ENCODE measurements at regions not wholly inside any gene's neighbourhood (a gene's known extent, or its start where the extent isn't known, plus 50 kb on each side); places are given as distances from the start of the nearest gene placed in this dataset.

- no peak for ATAC-seq
- 60 to 68% methylated on average over 4 of the region's 4 CpGs for WGBS, 2 donors
- no peaks in the 10 kb centered on the region for H3K4me1 ChIP-seq
- DNase-seq = no peak
- no peak overlapping the region for H3K4me3 ChIP-seq
- intact Hi-C loops (cut with DNase I) = loop anchor here in 2 of 3 donors (5.0 to 10.0 kb wide), 4 partner anchors 270 to 795 kb away; partner anchors contain the start of gene SEMA6D (in 1 of the 2)
- no peaks in the 10 kb centered on the region for H3K36me3 ChIP-seq
- H3K27ac ChIP-seq = no peak overlapping the region
- no peaks in the 10 kb centered on the region for H3K9me3 ChIP-seq
- no peak for FAIRE-seq
- H3K27me3 ChIP-seq = no peaks in the 10 kb centered on the region
- TF ChIP-seq, protein P1, sequence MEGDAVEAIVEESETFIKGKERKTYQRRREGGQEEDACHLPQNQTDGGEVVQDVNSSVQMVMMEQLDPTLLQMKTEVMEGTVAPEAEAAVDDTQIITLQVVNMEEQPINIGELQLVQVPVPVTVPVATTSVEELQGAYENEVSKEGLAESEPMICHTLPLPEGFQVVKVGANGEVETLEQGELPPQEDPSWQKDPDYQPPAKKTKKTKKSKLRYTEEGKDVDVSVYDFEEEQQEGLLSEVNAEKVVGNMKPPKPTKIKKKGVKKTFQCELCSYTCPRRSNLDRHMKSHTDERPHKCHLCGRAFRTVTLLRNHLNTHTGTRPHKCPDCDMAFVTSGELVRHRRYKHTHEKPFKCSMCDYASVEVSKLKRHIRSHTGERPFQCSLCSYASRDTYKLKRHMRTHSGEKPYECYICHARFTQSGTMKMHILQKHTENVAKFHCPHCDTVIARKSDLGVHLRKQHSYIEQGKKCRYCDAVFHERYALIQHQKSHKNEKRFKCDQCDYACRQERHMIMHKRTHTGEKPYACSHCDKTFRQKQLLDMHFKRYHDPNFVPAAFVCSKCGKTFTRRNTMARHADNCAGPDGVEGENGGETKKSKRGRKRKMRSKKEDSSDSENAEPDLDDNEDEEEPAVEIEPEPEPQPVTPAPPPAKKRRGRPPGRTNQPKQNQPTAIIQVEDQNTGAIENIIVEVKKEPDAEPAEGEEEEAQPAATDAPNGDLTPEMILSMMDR (IDR thresholded peaks at IDR 0.05) = no peak
Measured at GRCh38 chr15:47987461-47987860, 133.3 kb upstream of the SLC24A5 start.

DNA sequence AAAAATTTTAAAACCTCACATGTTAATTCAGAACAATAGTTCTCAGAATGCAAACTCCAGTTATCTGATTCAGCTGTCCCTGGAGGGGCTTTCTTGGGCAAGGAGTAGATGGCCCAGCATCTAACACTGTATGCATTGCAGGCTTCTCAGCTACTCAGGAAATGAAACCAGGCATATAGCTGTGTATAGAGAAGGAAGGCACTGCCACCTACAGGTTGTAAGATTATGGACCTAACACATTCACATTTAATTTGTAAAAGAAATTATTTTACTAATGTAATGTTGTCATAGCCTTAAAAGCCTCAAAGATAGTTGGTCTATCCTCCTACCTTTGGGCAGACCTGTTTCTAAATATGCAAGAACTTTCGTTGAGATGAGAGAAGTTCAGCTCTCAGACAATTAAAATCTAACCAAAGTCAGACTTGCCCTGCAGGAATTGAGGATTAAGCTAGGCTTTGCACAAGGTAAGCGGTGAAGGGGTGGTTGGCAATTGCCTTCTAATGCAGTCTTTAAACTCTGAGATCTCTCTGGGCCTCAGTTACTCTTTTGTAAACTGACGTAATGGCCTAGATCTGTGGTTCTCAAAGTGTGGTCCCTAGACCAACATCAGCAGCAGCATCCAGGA, 132.8 kb upstream of the SLC24A5 start:
- Histone ChIP-seq H3K9me3 (no peaks in the 10 kb centered on the region), H3K4me1 (no peaks in the 10 kb centered on the region), H3K27ac (no peak overlapping the region), H3K36me3 (no peaks in the 10 kb centered on the region), H3K27me3 (no peaks in the 10 kb centered on the region), H3K4me3 (no peak overlapping the region)
- intact Hi-C loops (cut with DNase I) = loop anchor here in 2 of 3 donors (5.0 to 10.0 kb wide), 4 partner anchors 271 to 796 kb away; partner anchors contain the start of gene SEMA6D (in 1 of the 2)
- WGBS, 2 donors = 44 to 46% methylated on average over 3 of the region's 3 CpGs
- ATAC-seq (peak; percentile 88 to 98 (median 96)), FAIRE-seq (peak; percentile 47), DNase-seq (peak in 3 of 6 donors; percentile 12 to 48 (median 18))
- TF ChIP-seq, protein P1 (IDR thresholded peaks at IDR 0.05) = peak; percentile 27 to 51 (median 37)

DNA sequence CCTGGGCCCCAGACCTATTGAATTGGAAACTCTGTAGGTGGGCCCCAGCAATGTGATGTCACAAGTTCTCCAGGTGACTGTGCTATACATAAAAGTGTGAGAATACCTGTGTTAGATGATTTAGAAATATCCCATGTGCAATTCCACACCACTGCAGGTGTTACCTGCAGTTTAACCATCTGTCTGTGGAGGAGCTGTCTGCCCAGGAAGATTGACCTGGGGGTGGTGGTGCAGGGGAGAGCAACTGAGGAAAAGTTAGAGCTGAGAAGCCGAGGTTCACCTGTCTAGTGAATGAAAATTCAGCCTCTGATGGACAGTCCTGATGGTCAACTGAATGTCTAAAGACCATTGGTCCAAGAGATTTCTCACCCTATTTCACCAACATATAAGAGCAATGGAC, 132.2 kb upstream of the SLC24A5 start:
- TF ChIP-seq, protein P1 (IDR thresholded peaks at IDR 0.05) = no peak
- no peaks in the 10 kb centered on the region for H3K4me1 ChIP-seq
- intact Hi-C loops (cut with DNase I) = loop anchor here in 2 of 3 donors (5.0 to 10.0 kb wide), 4 partner anchors 271 to 796 kb away; partner anchors contain the start of gene SEMA6D (in 1 of the 2)
- no peak overlapping the region for H3K27ac ChIP-seq
- H3K27me3 ChIP-seq = no peaks in the 10 kb centered on the region
- 43 to 50% methylated on average over 1 of the region's 1 CpG for WGBS, 2 donors
- H3K9me3 ChIP-seq = no peaks in the 10 kb centered on the region
- H3K4me3 ChIP-seq = no peak overlapping the region
- FAIRE-seq (no peak), ATAC-seq (no peak), DNase-seq (no peak)
- no peaks in the 10 kb centered on the region for H3K36me3 ChIP-seq

DNA sequence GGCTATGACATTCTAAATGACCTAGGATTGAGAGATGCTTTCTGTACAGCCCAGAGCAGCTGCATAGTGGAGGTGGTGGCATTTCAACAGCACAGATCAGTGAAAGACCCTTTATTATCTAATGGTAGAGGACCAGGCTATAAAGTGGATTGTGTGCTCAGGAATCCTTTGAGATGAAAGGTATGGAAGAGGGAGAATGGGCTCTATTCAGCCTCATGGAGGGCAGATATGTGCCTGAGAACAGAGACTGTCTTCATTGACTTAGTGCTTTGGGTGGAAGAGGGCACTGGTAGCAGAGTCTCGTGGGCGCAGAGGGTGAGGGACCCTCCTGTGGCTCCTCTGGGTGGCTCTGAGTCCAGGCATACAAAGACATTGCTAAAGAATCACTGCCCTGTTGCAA, 130.0 kb upstream of the SLC24A5 start:
- H3K4me1 ChIP-seq = no peaks in the 10 kb centered on the region
- 88 to 92% methylated on average over 2 of the region's 2 CpGs for WGBS, 2 donors

More for the DNA sequence above, 130.0 kb upstream of the SLC24A5 start:
- no peaks in the 10 kb centered on the region for H3K27me3 ChIP-seq
- intact Hi-C loops (cut with DNase I) = no loop called here
- FAIRE-seq (no peak), DNase-seq (no peak), ATAC-seq (no peak)
- no peak overlapping the region for H3K27ac ChIP-seq
- no peaks in the 10 kb centered on the region for H3K36me3 ChIP-seq
- no peaks in the 10 kb centered on the region for H3K9me3 ChIP-seq
- TF ChIP-seq, protein P1 (IDR thresholded peaks at IDR 0.05) = no peak
- no peak overlapping the region for H3K4me3 ChIP-seq
